ENCODE measurements at regions not wholly inside any gene's neighbourhood (a gene's known extent, or its start where the extent isn't known, plus 50 kb on each side); places are given as distances from the start of the nearest gene placed in this dataset.

DNA sequence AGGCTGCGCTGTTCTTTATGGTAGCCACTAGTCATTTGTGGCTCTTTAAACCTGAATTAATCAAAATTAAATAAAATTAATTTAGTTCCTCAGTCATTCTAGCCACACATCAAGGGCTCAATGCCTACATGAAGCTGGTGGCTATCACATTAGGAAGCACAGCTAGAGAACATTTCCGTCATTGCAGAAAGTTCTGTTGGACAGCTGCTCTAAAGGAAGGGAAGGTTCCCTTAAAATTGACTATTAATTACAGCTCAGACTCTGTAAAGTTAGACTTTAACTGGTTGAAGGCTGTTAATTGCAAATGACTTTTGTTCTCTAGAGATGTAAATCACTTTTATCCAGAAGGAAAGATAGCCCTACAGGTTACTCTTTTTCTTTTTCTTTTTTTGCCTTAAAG, 202.7 kb upstream of the ADAMTS9 start:
- no peak for DNase-seq (ENCODE audit: low read depth)
- no peak overlapping the region for H3K4me3 ChIP-seq (ENCODE audit: low read length)
- TF ChIP-seq, protein P1, sequence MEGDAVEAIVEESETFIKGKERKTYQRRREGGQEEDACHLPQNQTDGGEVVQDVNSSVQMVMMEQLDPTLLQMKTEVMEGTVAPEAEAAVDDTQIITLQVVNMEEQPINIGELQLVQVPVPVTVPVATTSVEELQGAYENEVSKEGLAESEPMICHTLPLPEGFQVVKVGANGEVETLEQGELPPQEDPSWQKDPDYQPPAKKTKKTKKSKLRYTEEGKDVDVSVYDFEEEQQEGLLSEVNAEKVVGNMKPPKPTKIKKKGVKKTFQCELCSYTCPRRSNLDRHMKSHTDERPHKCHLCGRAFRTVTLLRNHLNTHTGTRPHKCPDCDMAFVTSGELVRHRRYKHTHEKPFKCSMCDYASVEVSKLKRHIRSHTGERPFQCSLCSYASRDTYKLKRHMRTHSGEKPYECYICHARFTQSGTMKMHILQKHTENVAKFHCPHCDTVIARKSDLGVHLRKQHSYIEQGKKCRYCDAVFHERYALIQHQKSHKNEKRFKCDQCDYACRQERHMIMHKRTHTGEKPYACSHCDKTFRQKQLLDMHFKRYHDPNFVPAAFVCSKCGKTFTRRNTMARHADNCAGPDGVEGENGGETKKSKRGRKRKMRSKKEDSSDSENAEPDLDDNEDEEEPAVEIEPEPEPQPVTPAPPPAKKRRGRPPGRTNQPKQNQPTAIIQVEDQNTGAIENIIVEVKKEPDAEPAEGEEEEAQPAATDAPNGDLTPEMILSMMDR (conservative IDR thresholded peaks at IDR 0.05; ENCODE audit: low read depth, low read length), result no peak

DNA sequence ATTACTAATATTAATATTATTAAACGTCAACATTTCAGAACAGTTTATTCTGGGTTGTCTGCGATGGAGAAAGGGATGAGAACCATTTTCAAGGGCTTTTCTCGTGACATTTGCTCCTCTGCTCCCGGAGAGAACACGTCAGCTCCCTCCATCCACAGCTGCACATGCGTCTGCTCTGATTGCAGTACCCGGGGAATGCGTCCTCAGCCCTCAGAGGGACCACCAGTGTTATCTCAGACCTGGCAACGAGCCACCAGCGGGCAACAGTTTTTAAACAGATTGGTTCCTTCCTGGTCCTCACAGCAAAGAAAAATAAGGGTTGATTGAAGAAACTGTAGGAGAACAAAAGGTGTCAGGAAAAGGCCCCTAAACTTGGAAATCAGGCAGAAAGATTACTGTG, 202.2 kb upstream of the ADAMTS9 start:
- H3K4me3 ChIP-seq (ENCODE audit: low read length), result no peak overlapping the region
- DNase-seq (ENCODE audit: low read depth), result no peak
- TF ChIP-seq, protein P1 (conservative IDR thresholded peaks at IDR 0.05; ENCODE audit: low read depth, low read length), result no peak

DNA sequence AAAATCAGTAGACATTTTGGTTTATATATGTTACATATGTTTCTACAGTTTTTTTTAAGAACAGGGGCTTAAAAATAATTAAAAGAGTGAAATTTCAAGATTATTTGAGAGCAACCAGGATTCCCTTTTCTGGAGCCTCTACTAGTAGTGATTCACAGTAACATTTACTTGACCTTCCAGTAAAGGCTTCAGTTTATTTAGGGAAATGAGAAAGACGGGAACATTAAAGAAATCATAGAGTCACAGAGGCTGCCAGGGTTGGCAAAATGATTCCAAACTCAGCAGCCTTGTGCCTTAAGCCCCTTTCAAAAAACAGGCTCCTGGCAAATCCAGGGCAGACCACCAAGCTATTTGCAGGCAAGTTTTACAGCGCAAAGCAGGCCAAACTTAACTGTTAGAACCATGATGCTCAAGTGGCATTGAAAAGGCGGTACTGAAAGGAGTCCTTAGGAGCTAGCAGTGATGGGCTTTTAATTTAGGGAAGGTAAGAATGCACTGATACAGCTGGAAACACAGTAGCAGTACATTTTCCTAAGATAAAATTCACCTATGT, 201.1 kb upstream of the ADAMTS9 start:
- TF ChIP-seq, protein P1 (conservative IDR thresholded peaks at IDR 0.05; ENCODE audit: low read depth, low read length), result no peak
- no peak overlapping the region for H3K4me3 ChIP-seq (ENCODE audit: low read length)
- no peak for DNase-seq (ENCODE audit: low read depth)

DNA sequence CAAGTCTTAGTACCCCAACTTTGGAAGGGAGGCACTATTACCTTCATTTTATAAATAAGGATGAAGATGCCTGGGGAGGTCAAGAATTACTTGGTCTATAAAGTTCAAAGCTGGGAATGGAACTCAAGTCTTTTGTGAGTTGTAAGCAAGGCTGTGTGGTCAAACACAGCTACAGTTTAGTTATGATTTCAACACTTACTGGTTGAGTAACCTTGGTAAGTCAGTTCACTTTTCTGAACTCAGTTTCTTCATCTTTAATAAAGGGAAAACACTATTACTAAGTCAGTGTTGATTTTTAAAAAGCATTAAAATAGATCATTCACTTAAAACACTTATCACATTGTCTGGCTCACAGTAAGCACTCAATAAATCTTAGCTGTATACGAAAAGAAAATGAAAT, 200.4 kb upstream of the ADAMTS9 start:
- no peak overlapping the region for H3K4me3 ChIP-seq (ENCODE audit: low read length)
- TF ChIP-seq, protein P1 (conservative IDR thresholded peaks at IDR 0.05; ENCODE audit: low read depth, low read length), result no peak
- no peak for DNase-seq (ENCODE audit: low read depth)

DNA sequence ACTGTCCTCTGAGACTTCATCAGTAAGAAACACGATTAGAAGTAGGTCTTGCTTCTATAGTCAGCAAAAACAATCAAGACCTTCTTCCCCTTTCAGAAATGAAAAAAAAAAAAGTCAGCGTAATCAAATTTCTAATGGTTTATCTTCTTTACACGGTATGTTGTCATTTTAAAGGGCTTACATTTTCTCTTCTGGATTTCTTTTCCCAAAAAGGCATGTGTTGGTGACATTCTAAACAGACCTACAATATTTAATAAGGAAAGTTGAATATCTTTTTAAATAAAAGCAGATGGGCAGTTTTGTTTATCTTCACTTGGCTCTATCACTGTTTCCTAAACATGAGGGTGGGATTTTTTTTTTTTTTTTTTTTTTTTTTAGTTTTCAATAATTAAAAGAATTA, 197.3 kb upstream of the ADAMTS9 start:
- no peak for DNase-seq (ENCODE audit: low read depth)
- TF ChIP-seq, protein P1 (conservative IDR thresholded peaks at IDR 0.05; ENCODE audit: low read depth, low read length), result no peak
- no peak overlapping the region for H3K4me3 ChIP-seq (ENCODE audit: low read length)

DNA sequence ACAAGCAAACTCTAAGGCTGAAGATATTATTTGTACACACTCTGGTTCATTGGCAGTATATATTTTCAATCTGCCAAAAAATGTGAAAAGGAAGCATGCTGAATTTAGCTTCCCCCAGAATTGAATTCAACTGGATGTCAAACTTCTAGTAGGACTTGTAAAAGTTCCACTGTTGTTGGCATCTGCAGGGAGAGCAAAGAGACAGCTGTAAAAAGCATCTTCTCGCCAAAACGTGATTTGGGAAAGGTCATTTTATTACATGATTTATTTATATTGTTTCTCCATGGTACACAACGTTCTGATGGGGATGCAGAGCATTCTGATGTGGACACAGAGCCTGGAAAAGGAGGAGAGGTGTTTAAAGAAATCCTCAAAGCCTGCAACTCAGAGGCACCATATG, 196.7 kb upstream of the ADAMTS9 start:
- DNase-seq (ENCODE audit: low read depth), result no peak
- TF ChIP-seq, protein P1 (conservative IDR thresholded peaks at IDR 0.05; ENCODE audit: low read depth, low read length), result no peak
- no peak overlapping the region for H3K4me3 ChIP-seq (ENCODE audit: low read length)

DNA sequence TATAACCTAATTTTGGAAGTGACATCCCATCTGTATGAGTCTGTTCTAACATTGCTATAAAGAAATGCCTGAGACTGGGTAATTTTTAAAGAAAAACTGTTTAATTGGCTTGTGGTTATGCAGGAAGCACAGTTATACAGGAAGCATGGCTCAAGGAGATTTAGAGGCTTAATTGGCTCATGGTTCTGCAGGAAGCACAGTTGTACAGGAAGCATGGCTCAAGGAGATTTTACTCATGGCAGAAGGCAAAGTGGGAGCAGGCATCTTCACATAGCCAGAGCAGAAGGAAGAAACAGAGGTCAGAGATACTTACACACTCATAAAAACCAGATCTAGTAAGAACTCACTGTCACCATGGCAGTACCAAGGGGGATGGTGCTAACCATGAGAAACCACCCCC, 193.1 kb upstream of the ADAMTS9 start:
- H3K4me3 ChIP-seq (ENCODE audit: low read length), result no peak overlapping the region
- TF ChIP-seq, protein P1 (conservative IDR thresholded peaks at IDR 0.05; ENCODE audit: low read depth, low read length), result no peak
- no peak for DNase-seq (ENCODE audit: low read depth)
